Activated T-cell treated with anti-CD3 and anti-CD28 coated beads for 4 hours (primary cell): ENCODE measurements at regions not wholly inside any gene's neighbourhood (a gene's known extent, or its start where the extent isn't known, plus 50 kb on each side); places are given as distances from the start of the nearest gene placed in this dataset.

ENCODE experiments used
- DNase-seq: peaks from one replicate; pipeline ENCODE4 v3.0.0-alpha.2; 2020

DNA sequence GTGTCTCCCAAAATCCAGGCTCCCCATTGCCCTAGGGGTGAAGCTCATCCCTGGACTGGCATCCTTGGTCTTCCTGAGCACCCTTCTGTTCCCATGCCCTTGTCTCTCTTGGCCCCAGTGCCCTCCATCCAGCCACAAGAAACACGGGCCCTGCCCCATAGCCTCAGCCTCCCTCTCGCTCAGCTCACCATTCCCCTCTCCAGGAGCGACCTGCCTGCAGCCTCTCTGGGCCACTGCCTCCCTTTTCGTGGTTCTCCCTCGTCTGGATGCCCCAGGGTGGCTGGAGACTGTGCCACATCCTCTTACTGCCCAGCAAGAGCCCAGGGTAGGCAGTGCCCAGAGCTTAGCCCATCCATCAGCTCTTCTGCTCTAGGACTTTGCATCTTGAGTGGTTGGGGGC lies 532.1 kb downstream of the TBC1D22A start:
- no peak for DNase-seq

DNA sequence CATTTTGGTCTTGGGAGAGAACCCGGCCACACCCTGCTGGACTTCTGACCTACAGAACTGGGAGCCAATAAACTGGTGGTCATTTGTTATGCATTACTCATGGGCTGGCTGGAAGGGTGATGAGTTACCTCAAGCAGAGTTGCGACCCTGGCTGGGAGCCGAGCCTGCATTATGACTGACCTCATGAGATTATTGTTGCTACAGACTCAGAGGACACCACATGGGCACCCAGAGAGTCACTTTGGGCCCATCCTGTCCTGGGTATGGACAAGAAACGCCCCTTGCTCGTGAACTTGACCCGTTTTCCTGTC lies 531.7 kb downstream of the TBC1D22A start:
- DNase-seq: no peak

DNA sequence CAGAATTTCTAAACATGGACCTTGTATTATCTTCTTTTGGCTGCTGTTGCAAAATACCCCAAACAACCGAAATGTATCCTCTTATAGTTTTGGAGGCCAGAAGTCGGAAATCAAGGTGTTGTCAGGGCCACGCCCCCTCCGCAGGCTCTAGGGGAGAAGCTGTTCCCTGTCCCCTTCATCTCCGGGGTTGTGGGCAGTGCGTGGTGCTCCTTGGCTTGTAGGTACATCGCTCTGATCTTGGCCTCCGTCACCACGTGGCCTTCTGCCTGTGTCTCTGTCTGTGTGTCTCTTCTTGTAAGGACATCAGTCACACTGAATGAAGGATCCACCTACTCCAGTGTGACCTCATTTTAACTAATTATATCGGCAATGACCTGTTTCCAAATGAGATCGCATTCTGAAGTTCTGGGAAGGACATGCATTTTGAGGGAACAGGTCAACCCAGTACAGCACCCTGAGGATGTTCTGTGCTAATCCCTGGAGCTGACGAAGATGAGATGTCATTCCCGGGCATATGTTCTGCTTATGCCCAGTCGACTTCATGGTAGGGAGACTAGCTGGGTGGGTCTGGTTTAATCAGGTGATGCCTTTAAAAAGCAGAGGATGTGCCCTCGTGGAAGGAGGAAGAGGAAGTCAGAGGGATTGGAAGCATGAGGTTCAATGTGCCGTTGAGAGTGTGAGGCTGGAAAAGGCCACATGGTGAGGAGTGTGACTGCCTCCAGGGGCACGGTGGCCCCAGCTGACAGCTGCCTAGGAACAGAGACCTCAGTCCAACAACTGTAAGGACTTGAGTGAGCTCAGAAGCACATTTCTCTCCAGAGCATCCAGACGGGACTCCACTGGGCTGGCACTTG lies 531.1 kb downstream of the TBC1D22A start:
- no peak for DNase-seq

DNA sequence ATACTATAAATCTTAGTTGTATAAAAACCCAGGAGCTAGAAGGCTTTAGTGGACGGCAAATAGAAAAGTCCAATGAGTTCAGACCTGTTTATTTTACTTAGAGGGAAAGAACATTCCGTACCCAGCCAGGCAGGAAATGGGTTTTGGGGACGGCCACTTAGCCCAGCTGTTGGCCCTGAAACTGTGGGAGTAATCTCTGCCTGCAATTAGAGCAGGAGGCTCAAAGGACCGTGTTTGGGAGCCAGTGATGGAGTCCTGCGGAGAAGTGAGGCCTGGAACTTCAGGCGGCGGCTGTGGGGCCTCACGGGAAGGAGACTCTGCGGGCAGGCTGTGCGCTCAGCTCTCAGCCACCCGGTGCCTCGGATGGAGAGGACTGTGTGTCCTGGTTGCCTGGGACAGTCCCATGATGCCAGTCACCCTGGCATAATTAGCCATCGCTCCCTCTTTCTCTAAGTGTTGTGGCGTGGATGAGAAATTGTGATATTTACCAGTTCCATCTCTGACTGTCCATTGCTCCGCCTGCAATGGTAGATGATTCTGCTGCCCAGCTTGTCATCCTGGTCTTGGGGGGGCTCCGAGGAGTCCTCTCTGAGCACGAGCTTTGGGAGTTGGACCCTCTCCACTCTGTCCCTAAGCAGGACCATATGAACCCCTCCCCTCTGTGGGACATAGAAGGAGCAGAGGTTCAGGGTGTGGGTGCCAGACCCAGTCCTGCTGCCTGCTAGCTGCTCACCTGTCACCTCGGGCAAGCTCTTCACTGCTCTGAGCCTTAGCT lies 530.3 kb downstream of the TBC1D22A start:
- no peak for DNase-seq

DNA sequence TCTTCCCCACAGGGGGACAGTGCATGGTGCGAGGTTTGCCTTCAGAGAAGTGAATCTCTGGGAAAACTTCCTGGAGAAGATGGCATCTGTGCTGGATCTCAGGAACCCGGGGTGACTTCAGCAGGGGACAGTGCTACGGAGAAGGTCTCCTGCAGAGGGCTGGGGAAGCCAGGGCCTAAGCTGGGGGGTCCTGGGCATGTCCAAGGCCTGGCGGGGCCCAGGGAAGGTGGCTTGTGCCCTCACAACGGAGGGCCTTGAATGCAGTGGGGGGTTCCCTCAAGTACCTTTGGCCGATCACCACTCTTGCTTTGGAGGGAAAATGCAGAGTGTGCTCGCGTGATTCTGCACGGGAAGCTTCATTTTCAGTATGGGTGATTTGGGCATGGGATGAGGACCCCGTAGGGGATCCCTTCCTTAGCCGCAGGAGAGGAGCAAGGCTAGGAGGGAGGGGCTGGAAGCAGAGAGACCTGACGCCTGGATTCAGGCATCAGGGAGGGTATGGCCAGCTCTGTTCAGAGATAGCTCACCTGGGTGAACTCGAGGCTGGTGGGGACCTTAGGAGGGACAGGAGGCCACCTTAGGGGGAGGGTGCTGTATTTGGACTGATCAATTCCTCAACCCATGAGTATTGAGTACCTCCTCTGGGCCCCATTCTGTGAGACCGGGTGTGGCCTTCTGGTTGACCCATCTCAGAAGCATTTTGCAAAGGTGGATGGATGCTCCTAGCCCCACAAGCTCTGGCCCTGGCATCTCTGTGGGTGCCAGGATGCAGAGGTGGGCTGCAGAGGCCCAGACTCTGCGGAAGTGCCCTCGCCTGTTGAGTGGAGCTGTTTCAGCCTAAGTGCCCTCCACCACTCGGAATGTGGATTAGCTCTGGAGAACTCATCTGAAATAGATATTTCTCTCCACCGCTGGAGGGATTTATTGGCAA lies 529.4 kb downstream of the TBC1D22A start:
- DNase-seq: no peak

DNA sequence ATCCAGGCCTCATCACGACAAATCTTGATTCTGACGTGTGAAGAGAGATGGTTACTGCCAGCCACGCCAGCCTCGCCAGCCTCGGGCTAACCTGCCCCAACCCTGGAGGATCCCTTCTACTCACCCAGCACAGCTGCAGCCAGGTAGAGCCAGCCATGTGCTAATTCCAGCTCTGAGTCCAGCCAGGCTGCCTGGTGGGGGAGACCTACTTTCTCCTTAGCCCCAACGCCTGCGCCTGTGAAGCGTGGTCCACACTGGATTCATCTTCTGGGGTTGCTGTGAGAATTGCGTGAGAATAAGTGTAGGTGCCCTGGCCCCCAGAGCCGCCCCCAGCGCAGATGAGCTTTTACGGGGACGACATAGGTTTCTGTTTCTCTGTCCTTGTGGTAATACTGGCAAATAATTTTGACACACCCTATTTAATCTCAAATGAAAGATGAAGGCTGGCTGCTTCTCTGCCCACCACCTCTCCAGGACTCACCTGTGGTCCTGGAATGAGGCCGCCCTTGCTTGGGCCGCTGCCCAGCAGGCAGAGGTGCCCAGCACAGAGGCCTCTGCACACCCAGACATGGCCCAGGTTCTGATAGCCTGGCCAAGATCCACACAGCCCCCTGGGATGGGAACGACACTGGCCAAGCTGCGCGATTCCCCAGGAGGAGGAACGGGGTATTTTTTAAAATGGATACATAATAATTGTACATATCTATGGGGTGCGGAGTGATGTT lies 528.4 kb downstream of the TBC1D22A start:
- DNase-seq: no peak

DNA sequence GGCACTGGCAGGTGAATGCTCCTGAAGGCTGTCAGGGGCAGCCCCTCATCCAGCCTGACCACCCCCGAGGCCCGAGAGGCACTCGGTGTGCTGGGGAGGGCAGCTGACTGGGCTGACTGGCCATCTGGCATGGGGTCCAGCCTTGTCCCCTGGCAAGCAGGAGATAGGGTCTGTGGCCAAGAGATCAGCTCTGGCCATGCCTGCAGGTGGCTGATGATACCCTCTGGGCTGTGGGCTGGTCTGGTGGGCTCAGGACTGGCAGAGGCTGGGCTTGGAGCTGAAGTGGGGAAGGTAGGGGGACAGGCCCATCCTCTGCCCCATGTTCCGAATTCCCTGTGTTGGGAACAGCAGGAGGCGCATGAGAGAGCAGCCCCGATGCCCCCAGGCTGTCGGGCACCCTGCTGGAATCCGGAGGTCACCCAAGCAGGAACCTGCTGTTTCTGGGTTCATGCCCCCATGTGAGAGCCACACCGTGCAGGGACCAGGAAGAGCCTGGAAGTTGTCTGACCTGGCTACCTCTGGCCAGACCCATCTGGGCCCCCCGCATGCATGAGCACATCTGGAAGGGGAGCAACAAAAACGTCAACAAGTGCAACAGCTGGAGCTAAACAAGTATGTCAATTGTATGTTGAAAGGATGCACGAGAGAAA lies 527.0 kb downstream of the TBC1D22A start:
- no peak for DNase-seq

DNA sequence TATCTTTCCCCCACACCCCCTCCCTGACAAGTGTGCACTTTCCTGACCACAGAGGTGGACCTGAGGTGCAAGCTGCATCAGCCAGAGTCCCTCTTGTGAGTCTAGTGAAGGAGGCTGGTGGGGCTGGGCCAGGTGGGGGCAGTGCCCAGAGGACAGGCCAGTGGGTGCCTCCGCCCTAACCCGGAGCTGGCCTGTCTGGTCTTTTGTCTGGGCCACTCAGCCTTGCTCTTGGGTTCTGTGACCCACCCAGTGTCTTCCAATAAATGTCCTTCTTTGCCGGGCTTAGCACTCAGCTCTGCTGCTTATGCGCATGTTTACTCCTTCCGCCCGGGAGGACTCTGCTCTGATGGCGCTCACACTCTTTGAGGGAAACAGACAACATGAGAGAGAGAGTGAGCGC lies 526.2 kb downstream of the TBC1D22A start:
- no peak for DNase-seq

DNA sequence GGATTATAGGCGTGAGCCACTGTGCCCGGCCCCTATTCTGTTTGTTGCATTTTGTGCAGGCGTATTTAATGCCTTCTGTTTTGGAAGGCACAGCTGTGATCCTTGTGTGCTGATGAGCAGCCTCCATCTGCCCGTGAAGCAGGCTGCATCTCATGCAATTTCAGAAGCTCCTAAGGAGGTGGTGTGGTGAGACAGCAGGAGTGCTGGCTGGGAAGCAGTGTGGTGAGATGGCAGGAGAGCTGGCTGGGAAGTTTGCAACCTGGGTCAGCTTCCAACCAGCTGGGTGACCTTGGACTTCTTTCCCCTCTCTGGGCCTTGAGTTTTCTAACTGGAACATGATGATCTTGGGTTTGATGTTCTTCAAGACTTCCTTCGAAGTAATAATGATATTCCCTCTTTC lies 525.1 kb downstream of the TBC1D22A start:
- no peak for DNase-seq

DNA sequence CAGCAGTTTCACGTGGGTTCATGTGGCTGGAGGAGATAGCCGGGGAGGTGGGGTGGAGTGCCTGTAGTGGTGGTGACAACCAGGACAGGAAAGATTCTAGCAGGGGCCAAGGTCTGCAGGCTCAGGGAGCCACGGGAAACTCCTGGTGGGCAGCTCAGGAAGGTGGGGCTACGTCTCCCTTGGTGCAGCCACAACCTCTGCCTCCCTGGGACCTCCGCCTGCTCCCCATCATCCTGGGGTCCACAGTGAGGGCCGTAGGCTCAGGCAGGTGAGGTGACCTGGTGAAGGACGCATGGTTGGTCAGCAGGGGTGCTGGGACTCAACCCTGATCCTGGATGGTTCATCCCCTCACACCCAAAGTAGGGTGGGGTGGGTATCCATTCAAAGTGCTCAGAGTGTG lies 524.1 kb downstream of the TBC1D22A start:
- DNase-seq: no peak

DNA sequence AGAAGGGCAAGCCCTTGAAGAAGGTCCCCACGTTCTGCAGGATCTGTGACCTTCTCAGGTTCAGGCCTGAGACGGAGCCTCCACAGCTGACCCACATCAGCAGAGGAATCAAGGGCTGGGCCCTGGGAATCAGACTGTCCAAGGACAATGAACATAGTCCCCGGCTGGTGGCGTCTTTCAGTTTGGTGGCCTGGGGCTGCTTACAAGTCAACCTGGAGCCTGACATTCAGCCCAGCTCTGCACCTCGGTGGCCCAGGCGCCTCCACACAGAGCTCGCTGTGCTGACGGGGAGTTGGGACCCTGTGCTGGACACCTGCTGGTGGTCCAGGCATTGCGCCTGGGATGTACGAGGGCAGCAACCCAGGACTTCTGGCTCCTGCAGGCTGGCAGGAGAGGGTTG lies 523.5 kb downstream of the TBC1D22A start:
- DNase-seq: no peak

DNA sequence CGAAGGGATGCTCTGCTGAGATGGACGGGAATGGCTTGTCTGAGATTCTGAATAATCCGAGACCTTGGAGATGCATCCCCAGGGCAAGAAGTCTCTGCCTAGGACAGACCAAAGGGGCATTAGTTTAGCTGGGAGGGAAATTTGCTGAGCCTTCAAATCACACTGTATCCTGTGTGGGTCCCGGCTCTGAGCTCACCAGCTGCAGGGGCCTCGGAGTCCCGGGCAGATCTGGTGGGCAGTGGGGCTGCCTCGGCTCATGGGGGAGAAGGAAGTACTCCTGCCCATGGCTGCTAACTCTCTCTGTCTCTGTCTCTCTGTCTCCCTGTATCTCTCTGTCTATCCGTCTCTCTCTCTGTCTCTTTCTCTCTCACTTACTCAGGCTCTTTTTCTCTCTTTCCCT lies 522.4 kb downstream of the TBC1D22A start:
- no peak for DNase-seq

DNA sequence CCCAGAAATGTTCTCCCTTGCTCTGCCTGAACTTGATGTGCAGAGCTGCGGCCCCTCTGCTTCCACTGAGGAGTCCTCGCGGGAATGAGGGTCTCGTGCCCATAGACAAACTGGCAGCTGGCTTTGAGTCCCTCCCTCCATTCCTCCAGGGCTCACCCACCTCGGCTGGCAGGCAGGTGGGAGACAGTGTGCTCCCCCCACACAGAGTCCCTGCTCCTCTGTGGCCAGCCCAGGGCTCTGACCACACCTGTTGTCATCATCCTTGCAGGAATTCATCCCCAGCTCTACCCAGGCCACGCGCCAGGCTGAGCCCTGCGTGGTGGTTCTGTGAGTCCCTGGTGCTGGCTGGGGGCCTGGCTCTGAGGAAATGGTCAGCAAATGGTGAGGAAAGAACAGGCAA lies 521.9 kb downstream of the TBC1D22A start:
- no peak for DNase-seq

DNA sequence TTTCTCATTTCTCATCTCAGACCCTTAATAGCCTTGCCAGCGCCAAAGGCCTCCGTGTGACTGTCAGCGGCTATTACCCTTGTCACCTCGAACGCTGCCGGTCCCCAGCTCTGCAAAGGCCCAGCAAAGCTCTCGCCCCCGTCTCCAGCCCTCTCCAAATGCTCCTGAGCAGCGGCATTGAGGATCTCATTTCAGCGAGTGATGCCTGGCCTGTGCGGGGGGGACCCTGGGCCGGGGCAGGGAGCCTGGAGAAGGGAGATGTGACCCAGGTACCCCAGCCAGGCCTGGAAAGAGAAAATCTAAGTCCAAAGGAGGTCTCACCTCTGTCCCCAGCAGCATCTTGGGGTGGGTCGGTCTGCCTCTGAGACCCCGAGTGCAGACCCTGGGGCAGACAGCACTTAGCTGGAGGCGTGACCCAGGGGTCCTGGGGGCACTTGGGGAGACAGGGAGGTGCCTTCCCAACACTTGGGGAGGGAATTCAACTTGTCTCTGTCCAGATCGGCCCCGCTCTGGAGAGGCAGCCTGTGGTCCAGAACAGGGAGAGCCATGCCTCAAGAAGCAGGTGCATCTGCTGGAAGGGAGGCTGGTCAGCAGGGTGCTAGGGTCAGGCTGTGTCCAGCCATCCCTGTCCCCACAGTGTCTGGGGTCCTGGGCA lies 521.3 kb downstream of the TBC1D22A start:
- DNase-seq: no peak

DNA sequence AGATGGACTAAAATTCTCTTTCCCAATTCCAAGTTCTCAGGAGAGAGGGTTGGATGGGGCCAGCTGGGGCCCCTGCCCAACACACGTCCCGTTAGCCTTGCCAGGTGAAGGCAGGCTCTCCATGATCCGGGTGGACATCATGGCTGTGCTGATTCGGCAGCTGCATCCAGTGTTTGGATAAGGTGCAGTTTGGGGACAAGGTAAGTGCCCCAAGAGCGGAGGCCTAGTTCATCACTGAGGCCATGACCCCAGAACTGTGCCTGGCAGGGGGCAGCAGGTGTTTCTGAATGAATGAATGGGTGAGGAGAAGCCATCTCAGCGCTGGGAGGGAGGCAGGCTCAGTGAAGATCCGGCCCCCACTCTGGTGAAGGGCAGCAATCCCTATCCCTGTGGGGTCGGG lies 520.4 kb downstream of the TBC1D22A start:
- no peak for DNase-seq

DNA sequence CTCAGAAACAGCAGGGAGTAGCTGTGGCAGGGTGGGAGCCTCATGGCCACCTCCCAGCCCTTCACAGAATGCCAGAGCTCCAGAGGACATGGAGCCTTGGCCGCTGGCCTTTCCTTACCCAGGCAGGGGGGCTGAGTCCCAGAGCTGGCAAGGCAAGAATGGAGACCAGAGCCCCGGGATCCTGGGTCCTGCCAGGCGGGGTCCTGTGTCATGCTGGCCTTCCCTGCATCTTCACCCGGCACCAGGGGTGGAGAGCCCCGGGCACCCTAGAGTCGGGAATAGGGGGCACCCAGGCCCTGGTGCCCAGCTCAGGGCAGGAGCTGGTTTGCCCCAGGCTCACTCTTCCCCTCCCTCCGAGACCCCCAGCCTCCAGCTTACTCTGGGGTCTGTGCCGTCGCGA lies 519.9 kb downstream of the TBC1D22A start:
- no peak for DNase-seq

DNA sequence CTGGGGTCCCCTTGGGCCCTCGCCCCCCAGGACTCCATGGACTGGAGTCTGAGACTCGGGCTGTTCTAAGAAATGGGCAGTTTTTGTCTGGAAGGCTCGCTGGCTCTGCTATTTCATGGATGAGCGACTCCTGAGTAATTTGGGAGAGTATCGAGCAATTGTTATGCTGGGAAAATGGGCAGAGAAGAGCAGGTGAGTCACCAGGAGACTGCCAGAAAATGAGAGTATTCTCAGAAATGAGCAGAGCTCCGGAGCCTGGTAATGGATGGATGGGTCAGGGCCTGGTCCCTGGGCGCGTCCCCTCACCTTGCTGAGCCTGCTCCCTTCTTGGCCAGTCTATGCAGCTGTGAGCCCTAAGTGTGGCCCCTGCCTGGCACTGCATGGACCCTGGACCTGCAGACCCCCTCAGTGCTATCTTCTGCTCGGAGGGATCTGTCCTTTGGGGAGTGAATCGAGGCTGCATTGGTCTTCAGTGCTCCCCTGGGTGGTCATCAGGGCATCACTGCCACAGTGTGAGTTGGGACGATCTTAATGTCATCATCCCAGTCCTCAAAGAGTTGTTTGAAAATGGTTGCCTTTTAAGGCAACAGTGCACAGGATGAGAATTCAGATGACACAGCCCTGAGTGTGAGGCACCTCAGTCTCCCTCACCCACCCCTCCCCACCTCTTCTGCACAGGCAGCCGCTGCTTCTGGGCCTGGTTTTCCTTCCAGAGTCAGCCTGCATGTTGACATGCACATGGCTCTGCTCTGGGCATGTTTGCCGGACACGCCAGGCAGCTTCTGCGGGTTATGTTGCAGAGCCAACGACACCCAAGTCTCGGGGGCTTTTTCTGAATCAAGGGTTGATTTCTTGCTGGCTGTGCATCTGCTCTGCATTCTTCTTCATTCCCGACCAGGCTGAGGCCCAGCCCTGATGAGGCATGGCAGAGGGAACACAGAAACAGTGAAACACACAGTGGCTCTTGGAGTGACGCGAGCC lies 519.0 kb downstream of the TBC1D22A start:
- DNase-seq: no peak

DNA sequence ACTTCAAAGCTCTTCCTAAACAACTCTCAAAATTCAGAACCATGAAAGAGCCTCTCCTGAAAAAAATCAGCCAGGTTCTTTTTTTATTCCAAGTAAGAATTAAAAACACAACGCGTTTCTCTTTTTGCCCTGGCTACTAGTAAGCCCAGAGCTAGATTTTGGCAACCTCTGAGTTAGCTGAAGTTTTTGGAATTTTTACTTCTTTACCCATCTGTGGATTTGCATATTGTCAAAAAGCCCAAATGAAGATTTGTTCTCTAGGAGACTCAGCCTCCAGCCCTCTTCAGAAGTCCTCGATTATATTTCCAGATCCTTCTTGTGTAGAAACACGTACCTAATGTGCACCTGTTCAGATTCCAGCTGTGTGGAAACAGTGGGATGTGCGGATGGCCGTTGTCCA lies 517.9 kb downstream of the TBC1D22A start:
- no peak for DNase-seq

DNA sequence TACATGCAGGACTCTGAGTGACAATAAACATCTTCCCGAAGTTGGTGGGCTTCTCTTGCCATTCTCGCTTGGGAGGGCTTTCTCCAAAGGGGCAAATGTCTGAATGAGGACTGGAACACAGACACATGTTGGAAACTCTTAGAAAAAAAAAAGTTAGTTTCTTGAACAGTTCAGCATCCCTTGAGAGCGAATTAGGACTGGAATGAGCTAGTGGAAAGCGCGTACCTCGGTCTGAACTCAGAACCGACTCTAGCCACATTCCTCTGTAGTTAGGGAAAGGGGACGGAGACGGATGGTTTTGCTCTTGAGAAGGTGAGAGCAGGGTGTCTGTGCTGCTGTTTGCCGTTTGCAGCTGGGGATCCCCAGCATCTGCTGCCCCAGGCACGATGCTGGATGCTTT lies 517.3 kb downstream of the TBC1D22A start:
- no peak for DNase-seq

DNA sequence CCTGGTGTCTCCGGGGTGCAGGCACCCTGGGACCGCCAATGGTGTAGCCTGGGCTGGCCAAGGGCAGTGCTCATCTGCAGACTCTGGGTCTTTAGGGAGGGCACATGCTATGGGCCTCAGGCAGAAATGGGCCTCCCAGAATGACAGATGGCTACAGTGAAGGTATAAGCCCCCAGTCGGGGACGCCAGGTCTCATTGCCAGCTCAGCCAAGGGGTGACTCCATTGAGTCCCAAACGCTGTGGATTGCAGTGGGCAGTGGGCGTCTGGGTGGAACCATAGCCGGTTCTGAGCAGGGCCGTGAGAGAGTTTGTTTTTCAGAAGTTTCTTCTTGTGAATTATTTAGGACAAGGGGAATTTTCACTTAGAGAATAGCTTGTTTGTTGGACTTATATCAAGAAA lies 516.9 kb downstream of the TBC1D22A start:
- no peak for DNase-seq
